ENCODE measurements at regions not wholly inside any gene's neighbourhood (a gene's known extent, or its start where the extent isn't known, plus 50 kb on each side); places are given as distances from the start of the nearest gene placed in this dataset.

DNA sequence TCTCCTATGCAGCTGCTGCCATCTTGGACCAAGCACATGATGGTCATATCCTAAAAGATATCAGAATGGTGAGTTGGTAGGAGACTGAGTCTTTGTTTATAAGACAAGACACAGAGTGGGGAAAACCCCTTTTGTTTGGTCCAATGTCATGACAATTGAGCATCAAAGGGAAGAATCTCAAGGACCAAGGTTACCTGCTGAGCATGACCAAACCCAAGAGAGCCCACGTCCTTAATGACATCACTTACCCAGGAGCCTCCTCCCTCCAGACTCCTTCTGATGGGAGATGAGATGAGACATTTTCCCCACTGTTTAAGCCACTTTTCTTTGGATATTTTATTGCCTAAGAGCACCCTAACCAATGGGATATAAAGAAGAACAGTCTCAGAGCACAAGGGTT, 478.1 kb downstream of the NPIPA7 start:
- intact Hi-C loops (cut with micrococcal nuclease): no loop called here
- no peak for ATAC-seq
- no peaks in the 10 kb centered on the region for H3K9me3 Mint-ChIP-seq
- Histone ChIP-seq H3K9me3 (ENCODE audit: control insufficient read depth, insufficient read depth, low read length) (no peaks in the 10 kb centered on the region), H3K27ac (ENCODE audit: low read length) (no peak overlapping the region), H3K4me3 (ENCODE audit: low read length) (no peak overlapping the region), H3K36me3 (ENCODE audit: control insufficient read depth, insufficient read depth, low read length) (no peaks in the 10 kb centered on the region), H3K27me3 (ENCODE audit: control insufficient read depth, insufficient read depth, low read length) (no peaks in the 10 kb centered on the region), H3K4me1 (ENCODE audit: control insufficient read depth, insufficient read depth, low read length) (no peaks in the 10 kb centered on the region)
- H3K27me3 Mint-ChIP-seq (ENCODE audit: low read depth in 2 of 2): peaks cover 15 to 37% of the 10 kb centered on the region in 2 donors
- no peak overlapping the region for H3K27ac Mint-ChIP-seq
- TF ChIP-seq, protein P1, sequence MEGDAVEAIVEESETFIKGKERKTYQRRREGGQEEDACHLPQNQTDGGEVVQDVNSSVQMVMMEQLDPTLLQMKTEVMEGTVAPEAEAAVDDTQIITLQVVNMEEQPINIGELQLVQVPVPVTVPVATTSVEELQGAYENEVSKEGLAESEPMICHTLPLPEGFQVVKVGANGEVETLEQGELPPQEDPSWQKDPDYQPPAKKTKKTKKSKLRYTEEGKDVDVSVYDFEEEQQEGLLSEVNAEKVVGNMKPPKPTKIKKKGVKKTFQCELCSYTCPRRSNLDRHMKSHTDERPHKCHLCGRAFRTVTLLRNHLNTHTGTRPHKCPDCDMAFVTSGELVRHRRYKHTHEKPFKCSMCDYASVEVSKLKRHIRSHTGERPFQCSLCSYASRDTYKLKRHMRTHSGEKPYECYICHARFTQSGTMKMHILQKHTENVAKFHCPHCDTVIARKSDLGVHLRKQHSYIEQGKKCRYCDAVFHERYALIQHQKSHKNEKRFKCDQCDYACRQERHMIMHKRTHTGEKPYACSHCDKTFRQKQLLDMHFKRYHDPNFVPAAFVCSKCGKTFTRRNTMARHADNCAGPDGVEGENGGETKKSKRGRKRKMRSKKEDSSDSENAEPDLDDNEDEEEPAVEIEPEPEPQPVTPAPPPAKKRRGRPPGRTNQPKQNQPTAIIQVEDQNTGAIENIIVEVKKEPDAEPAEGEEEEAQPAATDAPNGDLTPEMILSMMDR (IDR thresholded peaks at IDR 0.05): no peak
- DNase-seq: no peak
- no CpG with 5 or more reads among the region's 1 CpG for WGBS (ENCODE audit: insufficient coverage)
- no peaks in the 10 kb centered on the region for H3K4me1 Mint-ChIP-seq
- H3K4me3 Mint-ChIP-seq: no peak overlapping the region
- no peaks in the 10 kb centered on the region for H3K36me3 Mint-ChIP-seq

GRCh38 chr16:16857603-16858283, 478.8 kb downstream of the NPIPA7 start:
- Histone ChIP-seq H3K4me1 (ENCODE audit: control insufficient read depth, insufficient read depth, low read length) (no peaks in the 10 kb centered on the region), H3K9me3 (ENCODE audit: control insufficient read depth, insufficient read depth, low read length) (no peaks in the 10 kb centered on the region), H3K27me3 (ENCODE audit: control insufficient read depth, insufficient read depth, low read length) (no peaks in the 10 kb centered on the region), H3K36me3 (ENCODE audit: control insufficient read depth, insufficient read depth, low read length) (no peaks in the 10 kb centered on the region), H3K27ac (ENCODE audit: low read length) (no peak overlapping the region), H3K4me3 (ENCODE audit: low read length) (no peak overlapping the region)
- H3K36me3 Mint-ChIP-seq: no peaks in the 10 kb centered on the region
- ATAC-seq (no peak), DNase-seq (no peak)
- no peak overlapping the region for H3K27ac Mint-ChIP-seq
- H3K4me3 Mint-ChIP-seq: no peak overlapping the region
- H3K27me3 Mint-ChIP-seq (ENCODE audit: low read depth in 2 of 2): peaks cover 15 to 37% of the 10 kb centered on the region in 2 donors
- TF ChIP-seq, protein P1 (IDR thresholded peaks at IDR 0.05): no peak
- WGBS (ENCODE audit: insufficient coverage): 71% methylated on average over 4 of the region's 5 CpGs
- H3K9me3 Mint-ChIP-seq: no peaks in the 10 kb centered on the region
- intact Hi-C loops (cut with micrococcal nuclease): no loop called here
- no peaks in the 10 kb centered on the region for H3K4me1 Mint-ChIP-seq

DNA sequence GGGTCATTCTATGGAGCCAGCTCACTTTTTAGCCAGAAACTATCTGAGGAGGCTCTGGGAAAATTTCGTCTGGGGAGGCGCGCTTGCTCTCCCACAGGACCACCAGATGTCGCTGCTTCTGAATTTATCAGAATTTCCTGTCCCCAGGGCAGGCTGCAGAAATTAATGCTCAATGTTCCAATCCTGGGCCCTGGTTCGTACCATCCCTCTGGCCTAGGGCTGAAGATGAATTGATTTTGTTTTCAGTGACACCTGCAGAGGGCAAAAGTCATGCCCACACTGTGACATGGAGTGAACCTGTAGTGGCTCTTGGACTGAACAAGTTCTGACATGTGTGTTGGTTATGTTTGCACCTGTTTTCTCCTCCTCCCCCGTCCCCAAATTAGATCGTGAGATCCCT, 482.6 kb downstream of the NPIPA7 start:
- no peaks in the 10 kb centered on the region for H3K4me1 Mint-ChIP-seq
- no peak overlapping the region for H3K27ac ChIP-seq (ENCODE audit: low read length)
- no peaks in the 10 kb centered on the region for H3K9me3 ChIP-seq (ENCODE audit: control insufficient read depth, insufficient read depth, low read length)
- TF ChIP-seq, protein P1 (IDR thresholded peaks at IDR 0.05): peak; percentile 66
- no peaks in the 10 kb centered on the region for H3K36me3 ChIP-seq (ENCODE audit: control insufficient read depth, insufficient read depth, low read length)
- no peak overlapping the region for H3K4me3 ChIP-seq (ENCODE audit: low read length)
- WGBS (ENCODE audit: insufficient coverage): 10% methylated on average over 7 of the region's 7 CpGs
- H3K36me3 Mint-ChIP-seq: no peaks in the 10 kb centered on the region
- intact Hi-C loops (cut with micrococcal nuclease): loop anchor here (1.0 to 10.0 kb wide), 2 partner anchors 333 to 718 kb away; no protein-coding TSS in a partner anchor
- ATAC-seq (peak; percentile 37 to 60 (median 40)), DNase-seq (peak; percentile 30 to 74)
- H3K9me3 Mint-ChIP-seq: no peaks in the 10 kb centered on the region
- peaks cover 7 to 16% of the 10 kb centered on the region in 2 donors for H3K27me3 Mint-ChIP-seq (ENCODE audit: low read depth in 2 of 2)
- H3K4me3 Mint-ChIP-seq: no peak overlapping the region
- no peaks in the 10 kb centered on the region for H3K27me3 ChIP-seq (ENCODE audit: control insufficient read depth, insufficient read depth, low read length)
- no peak overlapping the region for H3K27ac Mint-ChIP-seq
- H3K4me1 ChIP-seq (ENCODE audit: control insufficient read depth, insufficient read depth, low read length): no peaks in the 10 kb centered on the region

GRCh38 chr16:16863672-16864071, 484.7 kb downstream of the NPIPA7 start:
- TF ChIP-seq, protein P1 (IDR thresholded peaks at IDR 0.05): no peak
- intact Hi-C loops (cut with micrococcal nuclease): loop anchor here (10.0 kb wide), 1 partner anchor 331 kb away; no protein-coding TSS in a partner anchor
- Histone ChIP-seq H3K9me3 (ENCODE audit: control insufficient read depth, insufficient read depth, low read length) (no peaks in the 10 kb centered on the region), H3K27ac (ENCODE audit: low read length) (no peak overlapping the region), H3K27me3 (ENCODE audit: control insufficient read depth, insufficient read depth, low read length) (no peaks in the 10 kb centered on the region), H3K36me3 (ENCODE audit: control insufficient read depth, insufficient read depth, low read length) (no peaks in the 10 kb centered on the region), H3K4me3 (ENCODE audit: low read length) (no peak overlapping the region), H3K4me1 (ENCODE audit: control insufficient read depth, insufficient read depth, low read length) (no peaks in the 10 kb centered on the region)
- ATAC-seq (no peak), DNase-seq (no peak)
- Mint-ChIP-seq H3K27me3 (ENCODE audit: low read depth in 2 of 2) (peaks cover 3 to 11% of the 10 kb centered on the region in 2 donors), H3K4me3 (no peak overlapping the region), H3K4me1 (no peaks in the 10 kb centered on the region), H3K36me3 (no peaks in the 10 kb centered on the region), H3K27ac (no peak overlapping the region), H3K9me3 (no peaks in the 10 kb centered on the region)
- 90% methylated on average over 6 of the region's 6 CpGs for WGBS (ENCODE audit: insufficient coverage)

Data from natural killer cell (primary cell).